Hematopoietic multipotent progenitor cell treated with erythropoietin and hydrocortisone succinate and interleukin-3 and kit ligand, for 6 days (in vitro differentiated cells): ENCODE measurements at regions not wholly inside any gene's neighbourhood (a gene's known extent, or its start where the extent isn't known, plus 50 kb on each side); places are given as distances from the start of the nearest gene placed in this dataset.

Experiments used
- DNase-seq: peaks from one replicate; pipeline ENCODE4 v3.0.0-alpha.2; 2015

DNA sequence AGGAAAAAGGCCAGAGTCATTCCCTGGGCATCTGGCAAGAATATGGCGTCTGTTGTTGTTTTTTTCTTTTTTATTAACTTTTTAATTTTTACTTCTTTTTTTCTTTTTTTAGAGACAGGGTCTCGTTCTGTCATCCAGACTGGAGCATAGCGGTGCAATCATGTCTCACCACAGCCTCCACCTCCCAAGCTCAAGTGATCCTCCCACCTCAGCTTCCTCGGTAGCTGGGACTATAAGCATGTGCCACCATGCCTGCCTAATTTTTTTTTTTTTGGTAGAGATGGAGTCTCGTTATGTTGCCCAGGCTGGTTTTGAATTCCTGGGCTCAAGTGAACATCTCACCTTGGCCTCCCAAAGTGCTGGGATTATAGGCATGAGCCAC lies 54.0 kb upstream of the PRDM11 start:
- no peak for DNase-seq

DNA sequence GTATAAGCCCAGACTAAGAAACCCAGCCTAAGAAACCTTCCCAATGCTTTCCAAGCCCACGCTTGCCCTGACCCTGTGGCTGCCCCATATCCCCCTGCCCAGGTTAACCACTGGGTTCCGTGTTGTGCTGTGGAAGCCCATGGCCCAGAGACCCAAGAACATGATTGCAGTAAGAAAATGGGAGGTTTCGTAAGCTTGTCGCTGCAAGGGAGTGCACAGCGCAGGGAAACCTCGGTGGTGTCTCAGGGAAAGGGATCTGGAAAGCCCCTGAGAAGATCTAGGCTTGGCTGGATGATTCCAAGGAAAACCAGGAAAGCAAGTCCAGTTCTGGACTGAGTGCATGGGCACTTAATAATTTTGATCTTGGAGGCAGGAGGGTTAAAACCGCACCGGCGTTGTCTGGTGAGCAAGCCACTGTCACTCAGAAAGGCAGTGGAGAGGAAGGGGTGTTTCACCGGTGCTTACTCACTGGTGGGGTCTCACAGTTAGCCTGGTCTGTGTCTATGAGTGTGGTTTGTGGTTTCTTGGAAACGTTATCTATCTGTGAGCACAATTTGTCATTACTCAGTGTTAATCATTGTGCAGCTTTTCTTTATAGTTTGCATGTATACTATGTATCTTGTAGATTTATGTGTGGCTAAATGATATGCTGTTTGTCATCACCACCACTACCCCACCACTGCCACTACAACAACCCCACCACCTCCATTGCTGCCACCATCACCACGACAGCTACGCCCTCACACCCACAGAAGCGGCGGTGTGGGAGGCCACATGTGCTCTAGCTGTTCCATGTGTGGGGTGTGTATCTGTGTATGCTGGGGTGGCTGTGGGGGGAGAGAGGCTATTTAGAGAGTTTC lies 53.3 kb upstream of the PRDM11 start:
- DNase-seq, result peak; percentile 91

DNA sequence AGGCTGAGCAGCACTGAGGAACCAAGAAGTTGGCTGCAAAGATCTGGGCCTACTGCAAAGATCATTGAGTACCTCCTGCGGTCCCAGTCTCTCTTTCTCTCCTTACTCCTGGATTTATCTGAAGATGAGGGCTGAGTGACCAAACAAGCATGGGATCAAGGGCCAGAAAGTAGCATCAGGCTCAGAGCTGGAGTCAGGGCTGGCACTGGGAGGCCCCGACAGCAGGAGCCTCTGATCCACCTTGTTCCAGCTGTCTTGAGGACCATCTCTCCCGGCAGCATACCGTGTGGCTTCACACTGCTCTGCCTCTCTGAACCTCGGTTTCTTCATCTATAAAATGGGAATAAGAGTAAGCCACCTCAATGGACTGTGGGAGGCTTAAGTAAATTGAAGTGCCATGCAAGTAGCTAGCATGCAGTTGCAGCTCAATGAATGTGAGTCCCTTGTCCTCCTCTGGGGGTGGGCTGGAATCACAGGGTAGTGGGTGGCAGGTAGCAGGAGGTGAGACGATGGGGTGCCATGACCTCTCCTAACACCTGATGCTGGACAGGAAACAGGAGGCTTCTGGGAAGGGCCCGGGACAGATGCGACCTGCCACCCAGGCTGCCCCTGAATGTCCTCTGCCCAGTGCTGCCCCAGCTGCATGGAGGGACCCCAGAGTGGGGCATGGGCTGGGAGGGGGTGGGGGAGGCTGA lies 52.5 kb upstream of the PRDM11 start:
- no peak for DNase-seq

GRCh38 chr11:45094958-45095690 lies 51.3 kb upstream of the PRDM11 start:
- DNase-seq, result no peak

GRCh38 chr11:45095691-45096010 lies 50.8 kb upstream of the PRDM11 start:
- DNase-seq, result no peak

- no peak for DNase-seq
Observed at GRCh38 chr11:45096636-45097035, 49.8 kb upstream of the PRDM11 start.
